K562 (cell line): ENCODE measurements at regions not wholly inside any gene's neighbourhood (a gene's known extent, or its start where the extent isn't known, plus 50 kb on each side); places are given as distances from the start of the nearest gene placed in this dataset.

Source experiments
- ATAC-seq: fragments of 200-7000 bp; cut with Tn5 transposase; 3 replicates; pipeline ENCODE4 v1.9.1; 2020; ENCODE audit warnings: moderate library complexity
- BruUV-seq: library from RNA; stranded (reverse); fragments of 400-500 nt; replicated peaks from 2 replicates; lab custom pipeline; 2021; lab: Mats Ljungman, UMichigan
- CTCF ChIA-PET: fragments of 300-600 bp; formaldehyde crosslinking; extraction: SDS; loops from one replicate; lab custom pipeline; 2021; ENCODE audit warnings: low intra/inter-chr PET ratio; lab: Yijun Ruan, JAX
- POLR2A ChIA-PET: fragments of 300-600, 350-650 bp; sonication (Branson Sonifier 250); formaldehyde crosslinking; extraction: SDS; loops from one replicate; lab custom pipeline; 2021; ENCODE audit warnings: antibody characterized with exemption, inconsistent platforms; lab: Yijun Ruan, JAX
- DNase-seq, 4 experiments: peaks; one replicate each; pipeline versions ENCODE4 v3.0.0 to v3.0.0-alpha.2; 2011 to 2018; ENCODE audit warnings: low spot score in 3 of 4, mixed read lengths in 3 of 4; ENCODE audit errors: extremely low read depth in 1 of 4
- FAIRE-seq: peaks from 2 replicates; lab custom pipeline; 2011; peaks lifted over from hg19 to GRCh38; lab: Jason Lieb, UNC
- H2AFZ ChIP-seq: 2 replicates; pipeline ENCODE4 v1.6.0; 2011; ENCODE audit warnings: low read depth, low read length, control low read depth, inconsistent platforms
- H3K27ac ChIP-seq: fragments of 200-600 bp; 3 replicates; pipeline ENCODE4 v1.8.0; 2011; ENCODE audit warnings: low read depth, mild to moderate bottlenecking, control low read depth, inconsistent platforms, low read length, moderate library complexity, mixed read lengths; ENCODE audit errors: extremely low read depth
- H3K27me3 ChIP-seq, 2 experiments: fragments of 300-600 bp in 1 of 2; 2 replicates in 1 of 2; 3 replicates in 1 of 2; pipeline versions ENCODE4 v1.6.0 to v1.8.0; 2011; ENCODE audit warnings: inconsistent platforms in 2 of 2, low read length in 2 of 2, mild to moderate bottlenecking in 1 of 2, mixed read lengths in 1 of 2, moderate library complexity in 1 of 2; ENCODE audit not compliant: control insufficient read depth in 2 of 2, insufficient read depth in 2 of 2
- H3K36me3 ChIP-seq: fragments of 300-600 bp; 3 replicates; pipeline ENCODE4 v1.8.0; 2011; ENCODE audit warnings: mild to moderate bottlenecking, low read length, inconsistent platforms; ENCODE audit not compliant: control insufficient read depth, insufficient read depth
- H3K4me1 ChIP-seq, 2 experiments: fragments of 200-600 bp in 1 of 2; replicated peaks in 1 of 2; 2 replicates in 1 of 2; 3 replicates in 1 of 2; pipeline versions ENCODE4 v1.5.1 to v1.8.0; 2011; ENCODE audit warnings: inconsistent platforms in 2 of 2, low read length in 2 of 2, mild to moderate bottlenecking in 1 of 2, mixed read lengths in 1 of 2, moderate library complexity in 1 of 2; ENCODE audit not compliant: control insufficient read depth in 2 of 2, insufficient read depth in 2 of 2
- H3K4me2 ChIP-seq: 2 replicates; pipeline ENCODE4 v1.6.1; 2011; ENCODE audit warnings: low read length, control low read depth, inconsistent platforms, mixed read lengths; ENCODE audit not compliant: insufficient read depth
- H3K4me3 ChIP-seq: fragments of 200-600 bp; sonication (generic), shearing (Covaris generic); 2 replicates; pipeline ENCODE4 v1.5.1; 2016; ENCODE audit warnings: control low read depth, inconsistent platforms
- H3K79me2 ChIP-seq: fragments of 200-600 bp; 3 replicates; pipeline ENCODE4 v1.8.0; 2011; ENCODE audit warnings: low read length, inconsistent platforms; ENCODE audit not compliant: control insufficient read depth, insufficient read depth
- H3K9ac ChIP-seq, 2 experiments: 2 replicates each; pipeline versions ENCODE4 v1.6.0 to v1.6.1; 2011; ENCODE audit warnings: low read depth in 2 of 2, low read length in 2 of 2, control low read depth in 1 of 2, inconsistent platforms in 1 of 2, mild to moderate bottlenecking in 1 of 2, mixed read lengths in 1 of 2; ENCODE audit not compliant: insufficient read depth in 1 of 2
- H3K9me1 ChIP-seq: one replicate; pipeline ENCODE4 v1.6.0; 2011; ENCODE audit warnings: inconsistent platforms, mild to moderate bottlenecking, low read length, moderate library complexity; ENCODE audit not compliant: control insufficient read depth, insufficient read depth
- H3K9me3 ChIP-seq: replicated peaks from 2 replicates; pipeline ENCODE4 v1.5.1; 2011; ENCODE audit warnings: low read depth, low read length, inconsistent platforms; ENCODE audit not compliant: control insufficient read depth, insufficient read depth
- H4K20me1 ChIP-seq: replicated peaks from 2 replicates; pipeline ENCODE4 v1.6.1; 2011; ENCODE audit warnings: low read length, inconsistent platforms, mixed read lengths; ENCODE audit not compliant: control insufficient read depth, insufficient read depth
- C11orf30 ChIP-seq: fragments of 450-650 bp; IDR thresholded peaks from 2 replicates; pipeline ENCODE4 v1.6.1; 2016; ENCODE audit warnings: low read depth, mild to moderate bottlenecking
- CEBPG ChIP-seq, 3 experiments: fragments of 200-800 bp in 1 of 3; sonication (Bioruptor generic) in 1 of 3; sonication (generic) in 1 of 3; formaldehyde crosslinking in 1 of 3; IDR thresholded peaks in 2 of 3; conservative IDR thresholded peaks in 1 of 3; 2 replicates each; pipeline versions ENCODE4 v1.6.1 to v1.8.0; 2016 to 2022; ENCODE audit warnings: missing compliant biosample characterization in 2 of 3, missing genetic modification characterization in 2 of 3, mild to moderate bottlenecking in 1 of 3, missing genetic modification reagents in 1 of 3
- CTCFL ChIP-seq: IDR thresholded peaks from 2 replicates; pipeline ENCODE4 v1.6.1; 2011; ENCODE audit warnings: borderline replicate concordance, low read depth, mild to moderate bottlenecking, moderate library complexity, low read length; ENCODE audit not compliant: insufficient read depth, poor library complexity, severe bottlenecking
- FOS ChIP-seq: IDR thresholded peaks from 3 replicates; pipeline ENCODE4 v1.6.1; 2011; ENCODE audit not compliant: insufficient read length; ENCODE audit errors: extremely low read depth
- HMG20A ChIP-seq: fragments of 450-650 bp; formaldehyde crosslinking; conservative IDR thresholded peaks from 2 replicates; pipeline ENCODE4 v1.4.0; 2020; ENCODE audit warnings: mild to moderate bottlenecking, mixed read lengths
- ILK ChIP-seq: fragments of 450-650 bp; IDR thresholded peaks from 2 replicates; pipeline ENCODE4 v1.6.1; 2016; ENCODE audit warnings: missing genetic modification characterization, low read depth, mild to moderate bottlenecking, missing compliant biosample characterization, moderate library complexity, borderline replicate concordance
- POLR2B ChIP-seq: fragments of 450-650 bp; IDR thresholded peaks from 2 replicates; pipeline ENCODE4 v1.6.1; 2018; ENCODE audit warnings: low read depth; ENCODE audit not compliant: partially characterized antibody
- RFX7 ChIP-seq: fragments of 250-450 bp; sonication (Bioruptor Pico); IDR thresholded peaks from 2 replicates; pipeline ENCODE4 v1.5.1; 2021; ENCODE audit warnings: mild to moderate bottlenecking
- ZNF507 ChIP-seq: conservative IDR thresholded peaks from 2 replicates; pipeline ENCODE4 v1.6.1; 2017; ENCODE audit warnings: missing genetic modification characterization, missing compliant biosample characterization
- whole genome bisulfite sequencing: fragments of 100-300 bp; shearing (Covaris generic); methylation state at CpG from one replicate; pipeline ENCODE4 v1.1.6; 2016; ENCODE audit warnings: low coverage, mixed read lengths; ENCODE audit not compliant: insufficient coverage; ENCODE audit errors: missing lambda C conversion rate; 5-methylcytosine and 5-hydroxymethylcytosine counted together
- in situ Hi-C: fragments of 300-500 bp; cut with MboI; formaldehyde crosslinking; loops from 4 replicates; pipeline ENCODE4 v1.15.0; 2018; ENCODE audit warnings: inconsistent platforms, mixed read lengths
- intact Hi-C: fragments of 100-400 bp; cut with micrococcal nuclease; formaldehyde crosslinking; loops from 2 replicates; pipeline ENCODE4 v1.14.2; 2022

GRCh38 chr9:79116709-79117108 is 455.1 kb upstream of the TLE4 start:
- Histone ChIP-seq H3K9me3 (no peaks in the 10 kb centered on the region), H2AFZ (no peak overlapping the region), H3K79me2 (no peaks in the 10 kb centered on the region), H3K9ac (no peak overlapping the region), H3K4me3 (no peak overlapping the region), H3K36me3 (no peaks in the 10 kb centered on the region), H3K27ac (no peak overlapping the region), H4K20me1 (no peaks in the 10 kb centered on the region), H3K27me3 (no peaks in the 10 kb centered on the region), H3K9me1 (no peaks in the 10 kb centered on the region), H3K4me2 (no peak overlapping the region), H3K4me1 (no peaks in the 10 kb centered on the region)
- POLR2A ChIA-PET: no interaction called here
- WGBS: 6% methylated on average over 5 of the region's 6 CpGs
- in situ Hi-C loops (no loop called here), intact Hi-C loops (no loop called here)
- CTCF ChIA-PET: no interaction called here
- TF ChIP-seq CEBPG (CRISPR knock-in tag; IDR thresholded peaks at IDR 0.05) (no peak), CEBPG (tag; conservative IDR thresholded peaks at IDR 0.05 in 1 of 2, IDR thresholded peaks at IDR 0.05 in 1 of 2) (no peak), RFX7 (no peak), ZNF507 (tag) (no peak), CTCFL (no peak), POLR2B (no peak), FOS (no peak), C11orf30 (no peak), ILK (tag) (no peak), HMG20A (CRISPR knock-in tag) (no peak)
- FAIRE-seq (no peak), ATAC-seq (no peak), DNase-seq (no peak)
- no TSS peak for BruUV-seq
